ENCODE measurements at regions not wholly inside any gene's neighbourhood (a gene's known extent, or its start where the extent isn't known, plus 50 kb on each side); places are given as distances from the start of the nearest gene placed in this dataset.

GRCh38 chr10:64096941-64097340, 575.7 kb downstream of the REEP3 start:
- no peak overlapping the region for H3K4me3 ChIP-seq (ENCODE audit: low read depth, low read length, poor library complexity, severe bottlenecking)
- no peaks in the 10 kb centered on the region for H3K4me1 ChIP-seq (ENCODE audit: insufficient read depth, low read length, severe bottlenecking)
- H4K20me1 ChIP-seq (ENCODE audit: insufficient read depth, low read length): no peaks in the 10 kb centered on the region
- H3K9ac ChIP-seq (ENCODE audit: low read length): no peak overlapping the region
- H3K79me2 ChIP-seq (ENCODE audit: insufficient read depth, low read length): no peaks in the 10 kb centered on the region
- H3K36me3 ChIP-seq (ENCODE audit: insufficient read depth, low read length): no peaks in the 10 kb centered on the region
- no peak overlapping the region for H3K4me2 ChIP-seq (ENCODE audit: low read length)
- H3K27ac ChIP-seq (ENCODE audit: low read depth, low read length, poor library complexity, severe bottlenecking): no peak overlapping the region
- no peaks in the 10 kb centered on the region for H3F3A ChIP-seq (ENCODE audit: insufficient read depth, low read length)
- peaks cover 3% of the 10 kb centered on the region; the same call in 1 of the 2 replicates for H3K27me3 ChIP-seq (ENCODE audit: insufficient read depth, low read length)
- no peaks in the 10 kb centered on the region for H3K9me3 ChIP-seq (ENCODE audit: low read length)
- H3K9me2 ChIP-seq (ENCODE audit: low read depth, low read length): no peaks in the 10 kb centered on the region
- no peak overlapping the region for H2AFZ ChIP-seq (ENCODE audit: low read length)
- TF ChIP-seq EZH2 (IDR thresholded peaks at IDR 0.05; ENCODE audit: borderline replicate concordance, low read length) (no peak), CTCF (IDR thresholded peaks at IDR 0.05; ENCODE audit: low read length) (no peak)

GRCh38 chr10:64097391-64098122, 576.4 kb downstream of the REEP3 start:
- no peak overlapping the region for H3K4me2 ChIP-seq (ENCODE audit: low read length)
- H3K9me3 ChIP-seq (ENCODE audit: low read length): no peaks in the 10 kb centered on the region
- no peaks in the 10 kb centered on the region for H3K4me1 ChIP-seq (ENCODE audit: insufficient read depth, low read length, severe bottlenecking)
- no peaks in the 10 kb centered on the region for H3K9me2 ChIP-seq (ENCODE audit: low read depth, low read length)
- H3F3A ChIP-seq (ENCODE audit: insufficient read depth, low read length): no peaks in the 10 kb centered on the region
- H3K27me3 ChIP-seq (ENCODE audit: insufficient read depth, low read length): peaks cover 3% of the 10 kb centered on the region; the same call in 1 of the 2 replicates
- no peak overlapping the region for H3K9ac ChIP-seq (ENCODE audit: low read length)
- no peaks in the 10 kb centered on the region for H4K20me1 ChIP-seq (ENCODE audit: insufficient read depth, low read length)
- H3K27ac ChIP-seq (ENCODE audit: low read depth, low read length, poor library complexity, severe bottlenecking): no peak overlapping the region
- no peaks in the 10 kb centered on the region for H3K79me2 ChIP-seq (ENCODE audit: insufficient read depth, low read length)
- H3K36me3 ChIP-seq (ENCODE audit: insufficient read depth, low read length): no peaks in the 10 kb centered on the region
- H3K4me3 ChIP-seq (ENCODE audit: low read depth, low read length, poor library complexity, severe bottlenecking): no peak overlapping the region
- no peak overlapping the region for H2AFZ ChIP-seq (ENCODE audit: low read length)
- TF ChIP-seq CTCF (IDR thresholded peaks at IDR 0.05; ENCODE audit: low read length): no peak

- Histone ChIP-seq H3K9me2 (ENCODE audit: low read depth, low read length) (no peaks in the 10 kb centered on the region), H4K20me1 (ENCODE audit: insufficient read depth, low read length) (no peaks in the 10 kb centered on the region)
These were observed 577.8 kb downstream of the REEP3 start for GRCh38 chr10:64098994-64099393.

More at GRCh38 chr10:64098994-64099393, 577.8 kb downstream of the REEP3 start:
- Histone ChIP-seq H3K4me1 (ENCODE audit: insufficient read depth, low read length, severe bottlenecking) (no peaks in the 10 kb centered on the region), H3K9me3 (ENCODE audit: low read length) (no peaks in the 10 kb centered on the region), H3F3A (ENCODE audit: insufficient read depth, low read length) (no peaks in the 10 kb centered on the region), H3K9ac (ENCODE audit: low read length) (no peak overlapping the region), H3K4me3 (ENCODE audit: low read depth, low read length, poor library complexity, severe bottlenecking) (no peak overlapping the region), H3K27me3 (ENCODE audit: insufficient read depth, low read length) (peaks cover 3% of the 10 kb centered on the region; the same call in 1 of the 2 replicates), H3K4me2 (ENCODE audit: low read length) (no peak overlapping the region), H3K36me3 (ENCODE audit: insufficient read depth, low read length) (no peaks in the 10 kb centered on the region), H3K79me2 (ENCODE audit: insufficient read depth, low read length) (no peaks in the 10 kb centered on the region), H2AFZ (ENCODE audit: low read length) (no peak overlapping the region), H3K27ac (ENCODE audit: low read depth, low read length, poor library complexity, severe bottlenecking) (no peak overlapping the region)
- no peak for TF ChIP-seq EZH2 (IDR thresholded peaks at IDR 0.05; ENCODE audit: borderline replicate concordance, low read length)
- no peak for TF ChIP-seq CTCF (IDR thresholded peaks at IDR 0.05; ENCODE audit: low read length)
